Keratinocyte (primary cell): ENCODE measurements at regions not wholly inside any gene's neighbourhood (a gene's known extent, or its start where the extent isn't known, plus 50 kb on each side); places are given as distances from the start of the nearest gene placed in this dataset.
"Not testable (repeated sequence)": the region's sequence is repeated elsewhere in the genome, so short reads cannot be mapped to it uniquely, and the experiment has no call there.

ENCODE experiments used
- DNase-seq: peaks from one replicate; pipeline ENCODE4 v3.0.0-alpha.2; 2011; ENCODE audit warnings: low read depth, missing footprints, low spot score
- FAIRE-seq: peaks from 2 replicates; lab custom pipeline; 2011; peaks lifted over from hg19 to GRCh38; lab: Jason Lieb, UNC
- H2AFZ ChIP-seq: 2 replicates; pipeline ENCODE4 v1.6.0; 2012; ENCODE audit warnings: low read length, control low read depth, inconsistent platforms; ENCODE audit not compliant: control insufficient read depth
- H3K27ac ChIP-seq: 2 replicates; pipeline ENCODE4 v1.5.1; 2011; ENCODE audit warnings: low read length; ENCODE audit not compliant: control insufficient read depth, insufficient read depth
- H3K27me3 ChIP-seq: 3 replicates; pipeline ENCODE4 v1.6.0; 2011; ENCODE audit warnings: low read length; ENCODE audit not compliant: control insufficient read depth, insufficient read depth; ENCODE audit errors: extremely low read depth
- H3K36me3 ChIP-seq, 2 experiments: 2 replicates in 1 of 2; 3 replicates in 1 of 2; pipeline ENCODE4 v1.5.1; 2011; ENCODE audit warnings: low read length in 2 of 2, mild to moderate bottlenecking in 1 of 2; ENCODE audit not compliant: control insufficient read depth in 2 of 2, insufficient read depth in 2 of 2; ENCODE audit errors: extremely low read depth in 1 of 2
- H3K4me1 ChIP-seq: 3 replicates; pipeline ENCODE4 v1.5.1; 2011; ENCODE audit warnings: low read length; ENCODE audit not compliant: control insufficient read depth, insufficient read depth; ENCODE audit errors: extremely low read depth
- H3K4me2 ChIP-seq: 3 replicates; pipeline ENCODE4 v1.6.0; 2011; ENCODE audit warnings: low read depth, low read length; ENCODE audit not compliant: control insufficient read depth, insufficient read depth; ENCODE audit errors: extremely low read depth
- H3K4me3 ChIP-seq, 3 experiments: fragments of 200-600 bp in 1 of 3; sonication (generic) in 1 of 3; 2 replicates in 2 of 3; 3 replicates in 1 of 3; pipeline ENCODE4 v1.5.1; 2011 to 2016; ENCODE audit warnings: low read length in 3 of 3, mild to moderate bottlenecking in 3 of 3, control low read depth in 2 of 3, inconsistent platforms in 1 of 3, low read depth in 1 of 3, mixed read lengths in 1 of 3, mixed run types in 1 of 3, moderate library complexity in 1 of 3; ENCODE audit not compliant: control insufficient read depth in 2 of 3, insufficient read depth in 2 of 3; ENCODE audit errors: extremely low read depth in 1 of 3
- H3K79me2 ChIP-seq: 2 replicates; pipeline ENCODE4 v1.6.0; 2012; ENCODE audit warnings: low read length; ENCODE audit not compliant: control insufficient read depth, insufficient read depth
- H3K9ac ChIP-seq: 3 replicates; pipeline ENCODE4 v1.6.0; 2011; ENCODE audit warnings: low read length; ENCODE audit not compliant: control insufficient read depth, insufficient read depth; ENCODE audit errors: extremely low read depth
- H3K9me1 ChIP-seq: 3 replicates; pipeline ENCODE4 v1.6.0; 2011; ENCODE audit warnings: low read length; ENCODE audit not compliant: control insufficient read depth, insufficient read depth; ENCODE audit errors: extremely low read depth
- H3K9me3 ChIP-seq: 2 replicates; pipeline ENCODE4 v1.5.1; 2012; ENCODE audit warnings: low read depth, low read length; ENCODE audit not compliant: control insufficient read depth
- H4K20me1 ChIP-seq: 3 replicates; pipeline ENCODE4 v1.6.0; 2011; ENCODE audit warnings: low read length; ENCODE audit not compliant: control insufficient read depth, insufficient read depth; ENCODE audit errors: extremely low read depth
- dilution Hi-C: fragments of 300-500 bp; cut with MboI; formaldehyde crosslinking; loops from one replicate; pipeline ENCODE4 v1.7.0; 2020; ENCODE audit warnings: low sequenced_read_pairs; ENCODE audit not compliant: extremely low pct_ligation_motif_present

GRCh38 chr4:189566271-189566670 lies 374.4 kb upstream of the FRG1 start:
- FAIRE-seq, DNase-seq, H3K27ac ChIP-seq, H2AFZ ChIP-seq, H3K27me3 ChIP-seq, H4K20me1 ChIP-seq, H3K9me1 ChIP-seq, dilution Hi-C loops, H3K4me1 ChIP-seq, H3K9me3 ChIP-seq, H3K79me2 ChIP-seq, H3K36me3 ChIP-seq, H3K4me3 ChIP-seq, H3K4me2 ChIP-seq, H3K9ac ChIP-seq: not testable (repeated sequence)

GRCh38 chr4:189566900-189567299 lies 373.8 kb upstream of the FRG1 start:
- H3K4me2 ChIP-seq, H3K9me3 ChIP-seq, dilution Hi-C loops, H3K9ac ChIP-seq, H4K20me1 ChIP-seq, H3K4me3 ChIP-seq, H3K9me1 ChIP-seq, H3K27ac ChIP-seq, H2AFZ ChIP-seq, H3K36me3 ChIP-seq, DNase-seq, FAIRE-seq, H3K4me1 ChIP-seq, H3K27me3 ChIP-seq, H3K79me2 ChIP-seq: not testable (repeated sequence)

GRCh38 chr4:189579645-189580044 lies 361.0 kb upstream of the FRG1 start:
- H2AFZ ChIP-seq, H3K27ac ChIP-seq, H3K4me2 ChIP-seq, dilution Hi-C loops, H3K9ac ChIP-seq, H3K27me3 ChIP-seq, H4K20me1 ChIP-seq, DNase-seq, FAIRE-seq, H3K9me3 ChIP-seq, H3K9me1 ChIP-seq, H3K4me3 ChIP-seq, H3K79me2 ChIP-seq, H3K36me3 ChIP-seq, H3K4me1 ChIP-seq: not testable (repeated sequence)

GRCh38 chr4:189586908-189587632 lies 353.6 kb upstream of the FRG1 start:
- H3K4me2 ChIP-seq, DNase-seq, H3K79me2 ChIP-seq, H3K36me3 ChIP-seq, H3K4me3 ChIP-seq, H3K9me1 ChIP-seq, dilution Hi-C loops, FAIRE-seq, H4K20me1 ChIP-seq, H3K4me1 ChIP-seq, H3K9me3 ChIP-seq, H3K27ac ChIP-seq, H3K27me3 ChIP-seq, H2AFZ ChIP-seq, H3K9ac ChIP-seq: not testable (repeated sequence)

GRCh38 chr4:189589201-189589600 lies 351.5 kb upstream of the FRG1 start:
- H3K79me2 ChIP-seq: not testable (repeated sequence)

More at GRCh38 chr4:189589201-189589600, 351.5 kb upstream of the FRG1 start:
- H3K4me3 ChIP-seq, H3K27ac ChIP-seq, DNase-seq, dilution Hi-C loops, FAIRE-seq, H3K4me2 ChIP-seq, H3K27me3 ChIP-seq, H3K4me1 ChIP-seq, H3K9ac ChIP-seq, H3K9me1 ChIP-seq, H3K9me3 ChIP-seq, H3K36me3 ChIP-seq, H4K20me1 ChIP-seq, H2AFZ ChIP-seq: not testable (repeated sequence)
